ENCODE measurements at regions not wholly inside any gene's neighbourhood (a gene's known extent, or its start where the extent isn't known, plus 50 kb on each side); places are given as distances from the start of the nearest gene placed in this dataset.
A peak's percentile ranks its signal among the peaks of the same experiment; 100 is the strongest.

DNA sequence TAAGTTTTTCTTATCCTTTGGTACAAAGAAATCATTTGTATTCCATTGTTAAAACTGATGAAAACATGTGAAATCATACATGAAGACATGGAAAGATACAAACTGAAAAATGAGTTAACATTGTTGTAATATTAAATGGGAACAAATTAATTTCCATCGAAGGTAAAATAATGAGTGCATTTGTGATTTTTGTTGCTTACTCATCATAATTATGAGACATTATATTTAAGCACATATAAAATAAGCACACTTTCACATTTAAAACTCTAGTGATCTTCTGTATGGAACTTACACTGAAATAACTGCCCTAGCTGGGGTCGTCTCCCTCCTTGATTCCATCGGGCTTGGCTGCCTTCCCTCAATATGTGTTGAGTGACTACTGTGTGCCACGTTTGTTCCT, 204.2 kb upstream of the PRPS1L1 start:
- H3K4me3 ChIP-seq (ENCODE audit: low read depth, low read length): no peak overlapping the region
- no peak for DNase-seq (ENCODE audit: low read depth)
- no peak for TF ChIP-seq CTCF (IDR thresholded peaks at IDR 0.05; ENCODE audit: low read depth, low read length)
- TF ChIP-seq, protein P1, sequence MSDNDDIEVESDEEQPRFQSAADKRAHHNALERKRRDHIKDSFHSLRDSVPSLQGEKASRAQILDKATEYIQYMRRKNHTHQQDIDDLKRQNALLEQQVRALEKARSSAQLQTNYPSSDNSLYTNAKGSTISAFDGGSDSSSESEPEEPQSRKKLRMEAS (IDR thresholded peaks at IDR 0.05; ENCODE audit: low read depth, low read length): no peak
- TF ChIP-seq MYC (IDR thresholded peaks at IDR 0.05; ENCODE audit: low read depth, low read length): no peak
- no peak for TF ChIP-seq POLR2A (IDR thresholded peaks at IDR 0.05; ENCODE audit: extremely low read depth, insufficient read length)

DNA sequence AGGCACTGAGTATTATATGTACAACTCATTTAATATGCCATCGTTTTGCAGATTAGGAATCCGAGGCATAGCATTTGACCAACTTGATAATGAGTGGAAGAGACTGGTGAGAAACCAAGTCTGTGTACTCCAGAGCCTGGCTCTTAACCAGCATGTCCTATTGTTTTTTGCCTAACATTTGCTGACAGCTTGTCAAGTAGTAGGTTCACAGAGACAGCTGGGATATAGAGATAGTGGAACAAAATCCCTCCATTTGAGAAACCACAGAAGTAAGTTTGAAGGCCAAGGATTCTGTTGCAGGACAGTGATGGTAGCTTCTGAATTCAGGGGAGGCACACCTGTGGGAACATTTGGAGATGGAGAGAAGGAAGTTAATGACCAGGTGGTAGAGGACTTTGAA, 206.9 kb upstream of the PRPS1L1 start:
- DNase-seq (ENCODE audit: low read depth): no peak
- TF ChIP-seq MYC (IDR thresholded peaks at IDR 0.05; ENCODE audit: low read depth, low read length): no peak
- no peak for TF ChIP-seq POLR2A (IDR thresholded peaks at IDR 0.05; ENCODE audit: extremely low read depth, insufficient read length)
- TF ChIP-seq CTCF (IDR thresholded peaks at IDR 0.05; ENCODE audit: low read depth, low read length): no peak
- TF ChIP-seq, protein P1 (IDR thresholded peaks at IDR 0.05; ENCODE audit: low read depth, low read length): no peak

DNA sequence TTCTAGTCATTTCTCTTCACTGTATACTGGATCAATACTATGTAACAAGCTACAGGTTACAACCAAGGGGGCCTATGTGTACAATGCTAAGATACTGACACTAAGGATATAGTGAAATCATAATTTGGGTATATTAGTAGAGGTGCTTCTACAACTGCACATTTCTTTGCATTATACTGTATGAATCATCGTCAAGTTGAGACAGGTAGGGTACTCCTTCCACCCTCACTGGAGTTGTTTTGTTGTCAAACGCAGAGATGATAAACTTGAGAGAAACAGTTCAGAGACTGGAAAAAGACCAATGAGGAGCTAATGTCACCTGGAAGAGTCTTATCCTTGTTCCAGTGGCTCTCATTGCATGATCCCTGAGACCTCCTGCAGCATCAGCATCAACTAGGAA, 208.2 kb upstream of the PRPS1L1 start:
- TF ChIP-seq MYC (IDR thresholded peaks at IDR 0.05; ENCODE audit: low read depth, low read length) (no peak), POLR2A (IDR thresholded peaks at IDR 0.05; ENCODE audit: extremely low read depth, insufficient read length) (no peak), CTCF (IDR thresholded peaks at IDR 0.05; ENCODE audit: low read depth, low read length) (no peak)
- TF ChIP-seq, protein P1 (IDR thresholded peaks at IDR 0.05; ENCODE audit: low read depth, low read length): no peak
- H3K4me3 ChIP-seq (ENCODE audit: low read depth, low read length): no peak overlapping the region
- DNase-seq (ENCODE audit: low read depth): no peak

More for the DNA sequence above, 206.9 kb upstream of the PRPS1L1 start:
- no peak overlapping the region for H3K4me3 ChIP-seq (ENCODE audit: low read depth, low read length)

GRCh38 chr7:18239212-18239611, 211.6 kb upstream of the PRPS1L1 start:
- no peak for DNase-seq (ENCODE audit: low read depth)
- TF ChIP-seq CTCF (IDR thresholded peaks at IDR 0.05; ENCODE audit: low read depth, low read length) (no peak), MYC (IDR thresholded peaks at IDR 0.05; ENCODE audit: low read depth, low read length) (no peak), POLR2A (IDR thresholded peaks at IDR 0.05; ENCODE audit: extremely low read depth, insufficient read length) (no peak)
- TF ChIP-seq, protein P1 (IDR thresholded peaks at IDR 0.05; ENCODE audit: low read depth, low read length): no peak
- H3K4me3 ChIP-seq (ENCODE audit: low read depth, low read length): no peak overlapping the region

GRCh38 chr7:18241543-18242231, 214.0 kb upstream of the PRPS1L1 start:
- no peak for DNase-seq (ENCODE audit: low read depth)
- H3K4me3 ChIP-seq (ENCODE audit: low read depth, low read length): no peak overlapping the region
- TF ChIP-seq, protein P1 (IDR thresholded peaks at IDR 0.05; ENCODE audit: low read depth, low read length): no peak
- peak; percentile 1 for TF ChIP-seq CTCF (IDR thresholded peaks at IDR 0.05; ENCODE audit: low read depth, low read length)

Measured in NB4 (cell line).